Activated T-helper 2 cell treated with anti-CD3 and anti-CD28 coated beads, Interferon-gamma antibody, Interleukin-2, Interleukin-4, amounts not matched to agents 10 μg/mL and 5 μg/mL and 100 μg/mL, durations not matched to agents 14 hours and 24 hours and 36 hours (primary cell): ENCODE measurements at regions not wholly inside any gene's neighbourhood (a gene's known extent, or its start where the extent isn't known, plus 50 kb on each side); places are given as distances from the start of the nearest gene placed in this dataset.

Source experiments
- DNase-seq: peaks from one replicate; pipeline ENCODE4 v3.0.0; 2021; ENCODE audit warnings: low spot score
- H3K27ac Mint-ChIP-seq: one replicate; pipeline ENCODE4 v1.8.0; 2021; ENCODE audit warnings: mixed read lengths
- H3K27me3 Mint-ChIP-seq: one replicate; pipeline ENCODE4 v1.8.0; 2021; ENCODE audit warnings: low read depth, mixed read lengths
- H3K36me3 Mint-ChIP-seq: one replicate; pipeline ENCODE4 v1.8.0; 2021; ENCODE audit warnings: low read depth, mixed read lengths
- H3K4me1 Mint-ChIP-seq: one replicate; pipeline ENCODE4 v1.8.0; 2021; ENCODE audit warnings: low read depth, mixed read lengths
- H3K4me3 Mint-ChIP-seq: one replicate; pipeline ENCODE4 v1.8.0; 2021; ENCODE audit warnings: low read depth, mild to moderate bottlenecking, moderate library complexity, mixed read lengths
- H3K9me3 Mint-ChIP-seq: one replicate; pipeline ENCODE4 v1.8.0; 2021; ENCODE audit warnings: mixed read lengths
- intact Hi-C: fragments of 100-400 bp; cut with micrococcal nuclease; formaldehyde crosslinking; loops from one replicate; pipeline ENCODE4 v1.15.1; 2023

DNA sequence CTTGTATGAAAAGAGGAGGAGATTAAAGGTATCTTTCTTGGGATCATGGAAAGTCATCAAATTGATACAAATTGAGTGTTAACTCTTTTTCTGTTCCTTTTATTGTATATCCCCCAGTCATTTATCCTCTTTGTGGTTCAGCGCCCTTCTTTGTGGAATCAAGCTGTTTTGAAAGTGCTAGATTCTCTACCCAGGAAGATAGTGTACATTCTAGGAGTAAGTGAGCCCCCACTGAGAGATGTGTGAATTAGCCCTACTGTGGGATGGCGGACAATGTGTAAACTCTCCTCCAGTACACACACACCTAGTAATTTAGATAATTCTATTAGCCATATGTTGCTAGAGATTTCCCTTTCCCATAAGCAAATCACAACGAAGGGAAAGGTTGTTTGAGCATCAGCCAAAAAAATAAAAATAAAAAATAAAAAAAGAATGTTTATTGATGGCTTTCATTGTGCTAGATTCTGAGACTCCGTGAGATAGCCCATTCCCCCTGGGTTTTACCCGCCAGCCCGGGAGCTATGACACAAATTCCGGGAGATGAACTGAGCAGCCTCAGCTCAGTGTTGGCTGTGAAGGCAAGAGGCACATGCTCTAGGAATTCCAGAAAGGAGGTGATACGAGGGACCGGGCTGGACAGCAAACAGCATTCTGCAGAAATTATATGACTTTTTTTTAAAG, 378.4 kb upstream of the RUNX1 start:
- Mint-ChIP-seq H3K36me3 (peaks cover 4% of the 10 kb centered on the region), H3K27me3 (peaks cover 5% of the 10 kb centered on the region), H3K4me3 (no peak overlapping the region), H3K27ac (peak overlapping the region; percentile 34), H3K4me1 (peaks cover 23% of the 10 kb centered on the region), H3K9me3 (peaks cover 24% of the 10 kb centered on the region)
- DNase-seq = no peak
- intact Hi-C loops = loop anchor here (5.0 kb wide), 1 partner anchor 100 kb away; no protein-coding TSS in a partner anchor

DNA sequence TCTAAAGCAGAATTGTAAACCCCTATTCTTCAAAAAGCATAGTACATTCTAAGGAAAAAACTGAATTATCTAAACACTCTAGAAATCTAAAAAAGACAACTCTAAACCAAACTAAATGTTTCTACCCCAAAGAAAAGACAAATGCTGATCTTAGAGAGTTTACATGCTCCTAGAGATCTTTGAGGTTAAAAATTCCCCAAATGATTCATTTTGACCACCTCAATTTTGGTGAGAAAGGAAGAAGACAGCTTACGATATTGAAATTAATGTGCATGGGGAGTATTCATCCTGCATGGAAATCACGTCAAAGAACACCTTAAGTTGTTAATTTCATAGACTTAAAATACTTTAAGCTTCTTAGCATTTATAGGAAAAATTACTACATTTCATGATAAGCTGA, 377.8 kb upstream of the RUNX1 start:
- intact Hi-C loops = loop anchor here (5.0 kb wide), 1 partner anchor 100 kb away; no protein-coding TSS in a partner anchor
- Mint-ChIP-seq H3K27me3 (peaks cover 5% of the 10 kb centered on the region), H3K9me3 (peaks cover 24% of the 10 kb centered on the region), H3K4me1 (peaks cover 23% of the 10 kb centered on the region), H3K36me3 (peaks cover 7% of the 10 kb centered on the region), H3K4me3 (no peak overlapping the region), H3K27ac (peak overlapping the region; percentile 35)
- DNase-seq = no peak

DNA sequence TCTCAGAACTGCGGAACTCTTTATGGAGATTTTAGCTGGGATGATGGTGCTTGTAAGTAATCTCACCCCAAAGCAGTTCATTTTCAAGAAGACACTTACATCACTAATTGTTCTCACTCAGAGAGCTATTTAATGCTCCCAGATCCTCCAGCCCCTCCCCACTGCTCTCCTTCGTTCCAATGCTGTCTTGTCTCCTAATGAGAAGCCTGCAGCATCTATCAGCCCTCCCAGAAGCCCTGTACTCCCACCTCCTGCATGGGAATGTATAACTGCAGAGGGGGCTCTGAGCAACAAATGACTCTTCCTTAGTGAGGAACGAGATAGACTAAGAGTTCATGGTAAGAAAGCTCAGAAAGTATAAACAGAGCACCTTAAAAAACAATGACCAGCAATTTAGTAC, 377.4 kb upstream of the RUNX1 start:
- Mint-ChIP-seq H3K4me3 (no peak overlapping the region), H3K27me3 (peaks cover 5% of the 10 kb centered on the region), H3K4me1 (peaks cover 23% of the 10 kb centered on the region), H3K9me3 (peaks cover 24% of the 10 kb centered on the region), H3K27ac (peak overlapping the region; percentile 35), H3K36me3 (peaks cover 7% of the 10 kb centered on the region)
- intact Hi-C loops = loop anchor here (5.0 kb wide), 1 partner anchor 101 kb away; no protein-coding TSS in a partner anchor
- no peak for DNase-seq

DNA sequence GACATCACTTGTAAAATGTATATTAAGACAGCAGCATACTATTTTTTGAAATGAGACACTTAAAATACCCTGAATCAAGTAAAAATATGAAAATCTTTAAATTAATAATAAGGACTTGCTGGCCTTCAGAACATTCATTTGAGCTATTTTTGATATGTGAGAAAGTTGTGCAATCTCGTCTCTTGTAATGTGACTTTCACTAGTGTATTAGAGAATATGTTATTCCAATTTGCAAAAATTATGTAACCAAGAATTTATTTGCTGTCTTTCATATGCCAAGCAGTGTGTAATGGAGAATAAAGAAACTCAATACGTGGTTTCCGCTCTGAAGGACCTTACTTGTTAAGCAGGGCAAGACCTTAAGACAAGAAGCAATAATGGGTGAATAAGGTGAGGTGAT, 375.0 kb upstream of the RUNX1 start:
- Mint-ChIP-seq H3K27ac (no peak overlapping the region), H3K9me3 (peaks cover 22% of the 10 kb centered on the region), H3K4me1 (peaks cover 23% of the 10 kb centered on the region), H3K27me3 (peaks cover 3% of the 10 kb centered on the region), H3K36me3 (peaks cover 7% of the 10 kb centered on the region), H3K4me3 (no peak overlapping the region)
- intact Hi-C loops = no loop called here
- no peak for DNase-seq

DNA sequence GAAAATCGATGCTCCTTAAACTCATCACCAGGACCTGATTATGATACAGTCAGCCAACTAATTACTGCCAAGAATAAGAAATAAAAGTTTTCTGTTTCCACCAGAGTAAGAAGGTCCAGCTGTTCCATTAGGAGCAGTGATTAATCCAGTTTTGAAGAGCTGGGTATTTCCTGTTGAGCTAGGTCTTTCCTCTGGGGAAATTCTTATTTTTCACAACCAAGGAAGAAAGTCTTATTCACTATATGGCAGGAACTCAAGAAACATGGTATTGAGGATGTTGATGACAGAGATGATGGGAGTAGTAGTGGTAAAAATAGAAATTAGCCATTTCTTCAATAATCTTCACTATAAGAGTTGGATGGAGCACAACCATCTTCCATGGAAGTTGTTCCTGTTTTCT, 374.6 kb upstream of the RUNX1 start:
- intact Hi-C loops = no loop called here
- peaks cover 7% of the 10 kb centered on the region for H3K36me3 Mint-ChIP-seq

DNA sequence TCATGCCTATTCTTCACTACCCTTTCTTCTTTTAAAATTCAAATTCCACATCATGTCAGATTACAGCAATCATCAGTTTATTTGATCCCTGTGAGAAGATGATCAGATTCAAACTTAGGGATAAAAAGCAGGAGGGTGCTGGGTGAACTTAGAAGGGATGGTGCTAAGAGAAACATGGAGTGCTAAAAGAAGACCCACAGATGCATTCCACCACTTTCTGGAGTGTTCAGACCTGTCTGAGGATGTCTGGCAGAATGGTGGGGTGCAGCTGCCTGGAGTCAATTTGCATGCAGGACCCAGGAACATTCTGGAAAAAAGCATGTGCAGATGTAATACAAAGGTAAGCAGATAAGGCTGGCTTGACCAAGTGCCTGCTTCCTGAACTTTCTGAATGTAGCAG, 372.9 kb upstream of the RUNX1 start:
- H3K27ac Mint-ChIP-seq = no peak overlapping the region
- H3K36me3 Mint-ChIP-seq = peaks cover 7% of the 10 kb centered on the region
- H3K27me3 Mint-ChIP-seq = no peaks in the 10 kb centered on the region
- no peak overlapping the region for H3K4me3 Mint-ChIP-seq
- intact Hi-C loops = no loop called here
- DNase-seq = no peak
- H3K4me1 Mint-ChIP-seq = peaks cover 9% of the 10 kb centered on the region
- H3K9me3 Mint-ChIP-seq = peaks cover 24% of the 10 kb centered on the region

More for the DNA sequence above, 374.6 kb upstream of the RUNX1 start:
- no peak for DNase-seq
- H3K27me3 Mint-ChIP-seq = peaks cover 3% of the 10 kb centered on the region
- H3K4me3 Mint-ChIP-seq = no peak overlapping the region
- H3K4me1 Mint-ChIP-seq = peaks cover 20% of the 10 kb centered on the region
- peaks cover 22% of the 10 kb centered on the region for H3K9me3 Mint-ChIP-seq
- H3K27ac Mint-ChIP-seq = no peak overlapping the region

DNA sequence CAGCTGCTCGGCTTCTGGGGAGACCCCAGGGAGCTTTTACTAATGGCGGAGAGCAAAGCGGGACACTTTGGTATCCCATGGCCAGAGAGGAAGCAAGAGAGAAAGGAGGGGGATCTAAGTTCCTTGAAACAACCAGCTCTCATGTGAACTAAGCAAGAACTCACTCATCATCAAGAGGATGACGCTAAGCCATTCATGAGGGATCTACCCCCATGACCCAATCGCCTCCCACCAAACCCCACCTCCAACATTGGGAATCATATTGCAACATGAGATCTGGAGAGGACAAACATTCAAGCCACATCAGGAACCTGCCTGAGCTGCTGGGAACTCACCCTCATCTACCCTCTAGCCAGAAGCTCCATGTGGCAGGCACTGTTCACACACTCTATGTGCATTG, 372.1 kb upstream of the RUNX1 start:
- H3K36me3 Mint-ChIP-seq = peaks cover 7% of the 10 kb centered on the region
- intact Hi-C loops = no loop called here
- H3K4me1 Mint-ChIP-seq = peaks cover under 1% of the 10 kb centered on the region
- no peak overlapping the region for H3K4me3 Mint-ChIP-seq
- peaks cover 24% of the 10 kb centered on the region for H3K9me3 Mint-ChIP-seq
- peaks cover 4% of the 10 kb centered on the region for H3K27me3 Mint-ChIP-seq
- no peak overlapping the region for H3K27ac Mint-ChIP-seq
- DNase-seq = no peak

DNA sequence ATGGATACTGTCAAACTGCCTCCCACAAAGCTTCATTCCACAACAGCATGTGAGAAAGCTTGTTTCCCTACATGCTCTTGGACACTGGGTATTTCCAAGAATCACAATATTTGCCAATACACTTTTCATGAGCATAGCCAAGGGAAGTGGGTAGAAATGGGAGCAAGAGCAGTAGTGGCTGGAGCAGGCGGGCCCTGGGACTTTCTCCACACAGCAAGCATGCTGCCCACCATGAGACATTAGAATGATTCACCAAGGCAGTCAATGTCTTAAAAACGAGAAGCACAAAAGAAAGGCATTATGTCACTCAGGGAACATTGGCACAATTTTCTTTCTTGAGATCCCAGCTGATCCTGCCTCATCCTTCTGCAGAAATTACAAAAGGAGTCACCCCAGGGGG, 371.6 kb upstream of the RUNX1 start:
- no peak for DNase-seq
- H3K27me3 Mint-ChIP-seq = peaks cover 4% of the 10 kb centered on the region
- intact Hi-C loops = no loop called here
- H3K4me1 Mint-ChIP-seq = no peaks in the 10 kb centered on the region
- H3K4me3 Mint-ChIP-seq = no peak overlapping the region
- H3K36me3 Mint-ChIP-seq = peaks cover 7% of the 10 kb centered on the region
- peaks cover 24% of the 10 kb centered on the region for H3K9me3 Mint-ChIP-seq
- no peak overlapping the region for H3K27ac Mint-ChIP-seq

DNA sequence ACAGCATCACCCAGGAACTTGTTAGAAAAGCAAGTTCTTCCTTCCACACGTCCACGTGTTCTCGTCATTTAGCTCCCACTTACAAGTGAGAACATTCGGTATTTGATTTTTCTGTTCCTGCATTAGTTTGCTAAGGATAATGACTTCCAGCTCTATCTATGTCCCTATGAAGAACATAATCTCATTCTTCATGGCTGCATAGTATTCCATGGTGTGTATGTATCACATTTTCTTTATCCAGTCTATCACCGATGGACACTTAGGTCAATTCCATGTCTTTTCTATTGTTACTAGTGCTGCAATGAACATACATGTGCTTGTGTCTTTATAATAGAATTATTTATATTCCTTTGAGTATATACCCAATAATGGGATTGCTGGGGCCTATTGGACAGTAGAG, 368.7 kb upstream of the RUNX1 start:
- peaks cover 22% of the 10 kb centered on the region for H3K9me3 Mint-ChIP-seq
- peaks cover 16% of the 10 kb centered on the region for H3K27me3 Mint-ChIP-seq
- no peak overlapping the region for H3K27ac Mint-ChIP-seq
- peaks cover 7% of the 10 kb centered on the region for H3K36me3 Mint-ChIP-seq
- intact Hi-C loops = no loop called here
- H3K4me1 Mint-ChIP-seq = no peaks in the 10 kb centered on the region
- no peak overlapping the region for H3K4me3 Mint-ChIP-seq
- DNase-seq = no peak

DNA sequence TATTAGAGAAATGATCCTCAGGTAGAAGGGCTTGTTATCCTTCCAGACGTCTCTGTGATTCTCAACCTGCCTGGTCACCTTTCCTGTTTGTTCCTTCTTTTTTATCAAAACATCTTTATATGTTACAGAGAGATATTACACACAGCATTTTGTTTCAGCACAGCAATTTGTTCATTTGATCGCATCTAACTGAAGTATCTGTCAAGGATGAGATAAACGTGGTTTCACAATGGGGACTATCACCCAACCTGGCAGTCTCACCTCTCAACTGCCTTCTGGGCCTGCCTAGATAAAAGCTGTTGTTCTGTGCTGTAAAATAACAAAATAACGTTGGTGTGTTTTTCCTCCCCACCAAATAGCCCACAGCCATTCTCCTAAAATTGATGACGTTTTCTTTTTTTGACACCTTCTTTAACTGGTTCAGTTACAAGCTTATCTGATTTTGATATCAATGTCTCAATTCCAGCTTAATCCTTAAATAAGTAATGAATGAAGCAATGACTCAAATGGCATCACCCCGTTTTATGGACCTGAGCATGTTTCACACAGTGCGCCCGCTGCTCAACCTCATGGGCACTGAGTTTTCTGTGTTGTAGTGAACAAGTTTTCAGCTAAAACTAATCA, 367.9 kb upstream of the RUNX1 start:
- no peak overlapping the region for H3K27ac Mint-ChIP-seq
- intact Hi-C loops = no loop called here
- peaks cover 4% of the 10 kb centered on the region for H3K36me3 Mint-ChIP-seq

DNA sequence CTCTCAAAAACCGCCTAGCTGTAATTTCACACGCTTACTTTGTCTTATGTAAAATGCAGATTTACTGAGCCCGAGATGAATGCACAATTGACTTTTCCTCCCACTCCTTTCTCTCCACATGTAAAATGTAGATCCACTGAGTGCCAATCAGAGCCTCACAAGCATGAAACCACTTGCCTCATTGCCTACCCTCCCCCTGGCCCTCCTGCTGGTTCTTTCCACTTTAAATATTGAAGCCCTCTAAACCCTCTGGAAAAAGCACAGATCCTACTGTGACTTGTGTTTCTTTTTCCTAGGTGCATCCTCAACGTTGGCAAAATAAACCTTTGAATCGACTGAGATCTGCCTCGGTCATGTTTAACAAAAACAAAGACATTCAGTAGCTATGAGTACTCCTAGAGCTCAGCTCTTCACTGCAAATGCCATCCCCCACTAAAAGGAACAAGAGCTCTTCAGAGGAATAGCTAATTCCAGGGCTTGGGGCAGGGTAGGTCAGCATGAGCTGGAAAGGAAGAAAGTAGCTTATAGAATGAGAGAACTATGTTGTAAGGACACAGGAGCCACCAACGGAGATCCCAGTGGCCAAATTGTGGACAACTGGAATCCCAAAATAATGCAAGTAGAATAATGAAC, 365.5 kb upstream of the RUNX1 start:
- peaks cover 3% of the 10 kb centered on the region for H3K9me3 Mint-ChIP-seq
- H3K27ac Mint-ChIP-seq = no peak overlapping the region
- H3K36me3 Mint-ChIP-seq = no peaks in the 10 kb centered on the region
- peaks cover 1% of the 10 kb centered on the region for H3K4me1 Mint-ChIP-seq
- no peak overlapping the region for H3K4me3 Mint-ChIP-seq
- H3K27me3 Mint-ChIP-seq = peaks cover 18% of the 10 kb centered on the region
- intact Hi-C loops = no loop called here
- DNase-seq = no peak

More for the DNA sequence above, 367.9 kb upstream of the RUNX1 start:
- Mint-ChIP-seq H3K27me3 (peaks cover 16% of the 10 kb centered on the region), H3K9me3 (peaks cover 14% of the 10 kb centered on the region), H3K4me1 (no peaks in the 10 kb centered on the region), H3K4me3 (no peak overlapping the region)
- DNase-seq = no peak

DNA sequence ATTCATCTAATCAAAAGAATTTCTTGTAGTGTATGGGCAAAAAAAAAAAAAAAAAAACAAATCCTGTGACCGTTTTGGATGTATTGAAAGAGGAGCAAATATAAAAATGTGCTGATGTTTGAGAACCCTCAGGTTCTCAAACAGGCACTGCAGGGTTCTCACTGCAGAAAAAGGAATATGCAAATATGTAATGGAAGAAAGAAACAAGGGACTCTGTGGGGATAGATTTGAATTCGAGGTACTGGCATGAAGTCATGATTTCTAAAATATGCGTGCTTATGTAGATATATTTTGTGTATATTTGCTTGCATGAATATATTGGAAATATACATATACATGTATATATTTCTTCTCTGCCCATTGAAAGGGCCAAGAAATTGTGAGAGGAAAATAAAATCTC, 365.0 kb upstream of the RUNX1 start:
- H3K36me3 Mint-ChIP-seq = no peaks in the 10 kb centered on the region
- intact Hi-C loops = no loop called here
- peaks cover 1% of the 10 kb centered on the region for H3K4me1 Mint-ChIP-seq
- no peak overlapping the region for H3K4me3 Mint-ChIP-seq
- peaks cover 3% of the 10 kb centered on the region for H3K9me3 Mint-ChIP-seq
- no peak for DNase-seq
- H3K27ac Mint-ChIP-seq = no peak overlapping the region
- peaks cover 19% of the 10 kb centered on the region for H3K27me3 Mint-ChIP-seq

DNA sequence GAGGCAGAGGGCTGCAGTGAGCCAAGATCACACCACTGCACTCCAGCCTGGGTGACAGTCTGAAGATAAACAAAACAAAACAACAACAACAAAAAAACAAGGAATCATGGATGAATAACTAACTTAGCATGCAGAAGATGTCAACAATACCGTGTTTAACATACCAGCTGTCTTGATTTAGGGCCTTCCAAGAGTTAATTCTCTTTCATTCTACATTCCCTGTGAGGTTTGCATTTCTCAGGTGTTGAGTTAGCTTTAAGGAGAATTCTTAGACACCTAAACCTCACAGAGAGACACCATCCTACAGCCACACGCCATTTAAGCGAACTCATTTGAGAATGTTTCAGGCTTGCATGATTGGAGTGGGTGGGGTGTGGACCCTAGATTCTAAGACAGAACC, 363.1 kb upstream of the RUNX1 start:
- Mint-ChIP-seq H3K27me3 (peaks cover 20% of the 10 kb centered on the region), H3K4me1 (peaks cover 3% of the 10 kb centered on the region), H3K27ac (no peak overlapping the region), H3K36me3 (no peaks in the 10 kb centered on the region), H3K4me3 (no peak overlapping the region), H3K9me3 (no peaks in the 10 kb centered on the region)
- intact Hi-C loops = no loop called here
- no peak for DNase-seq
